Mesendoderm (in vitro differentiated cells): ENCODE measurements at regions not wholly inside any gene's neighbourhood (a gene's known extent, or its start where the extent isn't known, plus 50 kb on each side); places are given as distances from the start of the nearest gene placed in this dataset.
A peak's percentile ranks its signal among the peaks of the same experiment; 100 is the strongest.

Source experiments
- DNase-seq: peaks from one replicate; pipeline ENCODE4 v3.0.0; 2013
- H2AK5ac ChIP-seq: 2 replicates; pipeline ENCODE4 v1.6.1; 2013; ENCODE audit warnings: low read length, inconsistent platforms
- H2BK120ac ChIP-seq: 2 replicates; pipeline ENCODE4 v1.6.1; 2013; ENCODE audit warnings: low read depth, mild to moderate bottlenecking, low read length, moderate library complexity, mixed read lengths
- H2BK15ac ChIP-seq: replicated peaks from 2 replicates; pipeline ENCODE4 v1.6.1; 2013; ENCODE audit warnings: low read depth, mild to moderate bottlenecking, moderate library complexity
- H2BK5ac ChIP-seq: 2 replicates; pipeline ENCODE4 v1.6.1; 2013; ENCODE audit warnings: low read length, inconsistent platforms
- H3K18ac ChIP-seq: 2 replicates; pipeline ENCODE4 v1.6.1; 2013; ENCODE audit warnings: mild to moderate bottlenecking, low read length, mixed read lengths
- H3K23ac ChIP-seq: one replicate; pipeline ENCODE4 v1.6.1; 2013; ENCODE audit warnings: low read length
- H3K27ac ChIP-seq: 2 replicates; pipeline ENCODE4 v1.5.1; 2013; ENCODE audit warnings: low read depth, mild to moderate bottlenecking, inconsistent platforms, low read length, moderate library complexity
- H3K27me3 ChIP-seq: 2 replicates; pipeline ENCODE4 v1.6.1; 2013; ENCODE audit warnings: low read length, control low read depth, mild to moderate bottlenecking, inconsistent platforms; ENCODE audit not compliant: insufficient read depth, poor library complexity
- H3K36me3 ChIP-seq: 2 replicates; pipeline ENCODE4 v1.6.1; 2013; ENCODE audit warnings: low read length, inconsistent platforms; ENCODE audit not compliant: control insufficient read depth, insufficient read depth
- H3K4ac ChIP-seq: one replicate; pipeline ENCODE4 v1.6.1; 2013; ENCODE audit warnings: low read depth, mild to moderate bottlenecking, low read length, moderate library complexity
- H3K4me1 ChIP-seq: 2 replicates; pipeline ENCODE4 v1.6.1; 2013; ENCODE audit warnings: low read depth, low read length, inconsistent platforms; ENCODE audit not compliant: control insufficient read depth
- H3K4me2 ChIP-seq: 2 replicates; pipeline ENCODE4 v1.6.1; 2013; ENCODE audit warnings: low read length
- H3K4me3 ChIP-seq: 2 replicates; pipeline ENCODE4 v1.5.1; 2013; ENCODE audit warnings: mild to moderate bottlenecking, low read length
- H3K56ac ChIP-seq: one replicate; pipeline ENCODE4 v1.6.1; 2013; ENCODE audit warnings: low read length
- H3K79me1 ChIP-seq: 2 replicates; pipeline ENCODE4 v1.6.1; 2013; ENCODE audit warnings: low read length, inconsistent platforms
- H3K79me2 ChIP-seq: 2 replicates; pipeline ENCODE4 v1.6.1; 2013; ENCODE audit warnings: mild to moderate bottlenecking, low read length; ENCODE audit not compliant: control insufficient read depth, insufficient read depth
- H3K9ac ChIP-seq: 2 replicates; pipeline ENCODE4 v1.6.1; 2013; ENCODE audit warnings: low read length, inconsistent platforms
- H4K5ac ChIP-seq: one replicate; pipeline ENCODE4 v1.6.1; 2013; ENCODE audit warnings: low read length
- H4K8ac ChIP-seq: one replicate; pipeline ENCODE4 v1.6.1; 2013; ENCODE audit warnings: low read depth, mild to moderate bottlenecking, control low read depth, low read length, moderate library complexity
- WGBS: extraction: QIAGEN DNeasy Blood & Tissue Kit; methylation state at CpG from one replicate; pipeline ENCODE4 v1.1.7; 2013; ENCODE audit warnings: low lambda C conversion rate, missing lambda C conversion rate; ENCODE audit not compliant: insufficient coverage; ENCODE audit errors: extremely low coverage; 5-methylcytosine and 5-hydroxymethylcytosine counted together

DNA sequence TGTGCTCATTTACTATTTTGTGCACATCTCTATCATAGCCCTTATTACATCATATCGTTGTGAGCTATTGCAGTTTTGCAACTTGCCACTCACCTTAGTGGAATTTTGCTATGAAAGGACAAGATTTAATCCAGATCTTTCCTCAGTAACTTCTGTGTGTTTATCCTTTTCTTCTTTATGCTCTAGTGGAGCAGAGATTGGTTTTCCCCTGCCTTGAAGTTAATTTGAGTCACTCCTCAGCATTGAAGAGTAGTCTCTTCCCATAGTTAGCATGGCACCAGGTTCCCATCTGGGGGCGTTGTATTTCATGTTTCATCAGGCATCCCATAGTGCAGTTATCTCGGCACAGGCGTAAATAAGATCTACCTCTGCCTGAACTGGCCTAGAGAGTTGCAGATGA, 510.4 kb downstream of the PSAT1 start:
- H3K27me3 ChIP-seq, result no peaks in the 10 kb centered on the region
- no peak overlapping the region for H4K8ac ChIP-seq
- H2BK15ac ChIP-seq, result no peak overlapping the region
- H3K79me1 ChIP-seq, result no peaks in the 10 kb centered on the region
- H3K9ac ChIP-seq, result no peak overlapping the region
- H2BK5ac ChIP-seq, result no peak overlapping the region
- H3K27ac ChIP-seq, result no peak overlapping the region
- H3K4me3 ChIP-seq, result no peak overlapping the region
- H3K79me2 ChIP-seq, result no peaks in the 10 kb centered on the region
- peaks cover 1% of the 10 kb centered on the region for H3K4me1 ChIP-seq
- no peak overlapping the region for H4K5ac ChIP-seq
- H3K4ac ChIP-seq, result no peak overlapping the region
- H3K23ac ChIP-seq, result no peak overlapping the region
- no peak overlapping the region for H3K4me2 ChIP-seq
- H3K18ac ChIP-seq, result no peak overlapping the region
- WGBS, result no CpG with 5 or more reads among the region's 4 CpGs
- DNase-seq, result no peak
- no peak overlapping the region for H3K56ac ChIP-seq
- no peak overlapping the region for H2BK120ac ChIP-seq
- H3K36me3 ChIP-seq, result no peaks in the 10 kb centered on the region
- no peak overlapping the region for H2AK5ac ChIP-seq

GRCh38 chr9:78808048-78808447, 511.1 kb downstream of the PSAT1 start:
- no peak overlapping the region for H2BK5ac ChIP-seq
- H3K27me3 ChIP-seq, result no peaks in the 10 kb centered on the region
- no peak overlapping the region for H4K5ac ChIP-seq
- H3K36me3 ChIP-seq, result no peaks in the 10 kb centered on the region
- WGBS, result no CpG with 5 or more reads among the region's 3 CpGs
- H2BK120ac ChIP-seq, result no peak overlapping the region
- peaks cover 1% of the 10 kb centered on the region for H3K4me1 ChIP-seq
- H3K18ac ChIP-seq, result no peak overlapping the region
- no peak overlapping the region for H3K9ac ChIP-seq
- DNase-seq, result no peak
- H2AK5ac ChIP-seq, result no peak overlapping the region
- H3K79me1 ChIP-seq, result no peaks in the 10 kb centered on the region
- H3K4ac ChIP-seq, result no peak overlapping the region
- no peaks in the 10 kb centered on the region for H3K79me2 ChIP-seq
- H3K4me2 ChIP-seq, result no peak overlapping the region
- H4K8ac ChIP-seq, result no peak overlapping the region
- no peak overlapping the region for H3K56ac ChIP-seq
- no peak overlapping the region for H3K4me3 ChIP-seq
- H3K27ac ChIP-seq, result no peak overlapping the region
- no peak overlapping the region for H2BK15ac ChIP-seq
- no peak overlapping the region for H3K23ac ChIP-seq

DNA sequence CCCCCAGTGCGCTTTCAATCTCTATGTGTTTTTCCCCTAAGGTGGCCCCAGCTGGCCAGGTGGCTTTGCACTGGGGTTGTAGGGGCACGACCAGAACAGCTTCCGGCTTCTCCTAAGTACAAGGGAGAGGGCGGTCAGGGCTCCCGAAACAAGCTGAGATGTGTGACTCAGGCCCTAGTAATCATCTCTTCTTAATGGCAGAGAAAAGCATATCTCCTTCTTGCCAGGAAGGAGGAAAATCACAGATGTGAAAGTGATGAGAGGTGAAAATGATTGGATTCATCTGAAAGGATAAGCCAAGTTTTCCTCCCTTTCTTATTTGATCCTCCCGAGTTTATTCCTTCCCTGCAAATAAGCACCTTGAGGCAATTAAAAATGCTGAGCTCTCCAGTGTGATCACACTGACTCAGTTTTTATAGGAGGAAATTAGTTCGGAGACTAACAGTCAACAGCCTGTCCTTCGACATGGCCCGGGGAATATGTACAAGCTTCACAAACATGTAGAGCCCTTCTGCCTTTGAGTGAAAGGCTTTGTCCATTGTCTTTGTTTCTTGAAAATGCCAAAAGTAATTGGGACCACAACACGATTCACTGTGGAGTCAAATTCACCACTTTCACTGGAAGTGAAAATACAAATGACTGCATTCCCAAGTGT, 514.8 kb downstream of the PSAT1 start:
- no peak overlapping the region for H3K9ac ChIP-seq
- H3K27me3 ChIP-seq, result no peaks in the 10 kb centered on the region
- H3K36me3 ChIP-seq, result no peaks in the 10 kb centered on the region
- no peak overlapping the region for H2BK15ac ChIP-seq
- H3K79me2 ChIP-seq, result no peaks in the 10 kb centered on the region
- no CpG with 5 or more reads among the region's 10 CpGs for WGBS
- H3K4me1 ChIP-seq, result no peaks in the 10 kb centered on the region
- H3K18ac ChIP-seq, result no peak overlapping the region
- no peak overlapping the region for H3K56ac ChIP-seq
- no peak overlapping the region for H4K8ac ChIP-seq
- H3K79me1 ChIP-seq, result no peaks in the 10 kb centered on the region
- H2AK5ac ChIP-seq, result no peak overlapping the region
- H2BK120ac ChIP-seq, result no peak overlapping the region
- H3K4me3 ChIP-seq, result no peak overlapping the region
- no peak overlapping the region for H3K23ac ChIP-seq
- no peak overlapping the region for H3K4ac ChIP-seq
- no peak overlapping the region for H3K27ac ChIP-seq
- no peak overlapping the region for H4K5ac ChIP-seq
- no peak overlapping the region for H2BK5ac ChIP-seq
- DNase-seq, result peak; percentile 2
- H3K4me2 ChIP-seq, result no peak overlapping the region

DNA sequence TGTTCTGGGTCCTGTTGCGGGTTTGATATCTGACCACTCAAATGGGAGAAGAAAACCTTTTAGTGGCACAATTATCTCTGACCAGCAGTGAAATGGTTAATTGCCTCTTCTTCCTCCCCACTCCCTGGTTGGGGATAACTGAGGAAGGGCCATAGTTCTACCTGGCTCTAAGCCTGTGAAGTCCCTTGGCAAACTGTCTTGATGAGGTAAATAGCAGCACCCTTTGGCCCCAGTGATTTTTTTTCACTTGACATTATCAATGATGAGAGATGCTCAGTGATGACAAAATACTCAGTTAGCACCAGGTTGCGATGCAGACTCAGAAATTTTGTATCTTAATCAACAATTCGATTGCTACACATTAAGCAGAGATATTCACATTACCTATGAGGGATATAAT, 515.7 kb downstream of the PSAT1 start:
- Histone ChIP-seq H3K4me3 (no peak overlapping the region), H3K56ac (no peak overlapping the region), H2BK120ac (no peak overlapping the region), H2BK15ac (no peak overlapping the region), H3K18ac (no peak overlapping the region), H3K27ac (no peak overlapping the region), H3K4me2 (no peak overlapping the region), H3K36me3 (no peaks in the 10 kb centered on the region), H4K8ac (no peak overlapping the region), H3K4me1 (no peaks in the 10 kb centered on the region), H2BK5ac (no peak overlapping the region), H3K27me3 (no peaks in the 10 kb centered on the region), H4K5ac (no peak overlapping the region), H3K23ac (no peak overlapping the region), H2AK5ac (no peak overlapping the region), H3K79me2 (no peaks in the 10 kb centered on the region), H3K79me1 (no peaks in the 10 kb centered on the region), H3K9ac (no peak overlapping the region), H3K4ac (no peak overlapping the region)
- DNase-seq, result no peak
- WGBS, result no CpG with 5 or more reads among the region's 3 CpGs

- no peak for DNase-seq
- no peaks in the 10 kb centered on the region for H3K4me1 ChIP-seq
- no peak overlapping the region for H3K4ac ChIP-seq
- H3K36me3 ChIP-seq, result no peaks in the 10 kb centered on the region
- no peak overlapping the region for H4K5ac ChIP-seq
- WGBS, result no CpG with 5 or more reads among the region's 15 CpGs
- no peak overlapping the region for H2BK5ac ChIP-seq
- H3K9ac ChIP-seq, result no peak overlapping the region
- H2AK5ac ChIP-seq, result no peak overlapping the region
- H3K4me3 ChIP-seq, result no peak overlapping the region
- H3K79me1 ChIP-seq, result no peaks in the 10 kb centered on the region
- no peak overlapping the region for H2BK120ac ChIP-seq
- no peak overlapping the region for H3K56ac ChIP-seq
- H3K18ac ChIP-seq, result no peak overlapping the region
- H3K27me3 ChIP-seq, result no peaks in the 10 kb centered on the region
- H3K4me2 ChIP-seq, result no peak overlapping the region
- no peak overlapping the region for H3K23ac ChIP-seq
- no peak overlapping the region for H4K8ac ChIP-seq
- H3K27ac ChIP-seq, result no peak overlapping the region
- H3K79me2 ChIP-seq, result no peaks in the 10 kb centered on the region
- no peak overlapping the region for H2BK15ac ChIP-seq
These were observed 516.8 kb downstream of the PSAT1 start for GRCh38 chr9:78813602-78814180.
